NT2/D1 (cell line): ENCODE measurements at regions not wholly inside any gene's neighbourhood (a gene's known extent, or its start where the extent isn't known, plus 50 kb on each side); places are given as distances from the start of the nearest gene placed in this dataset.

ENCODE experiments used
- DNase-seq: peaks from one replicate; pipeline ENCODE4 v3.0.0-alpha.2; 2011; ENCODE audit warnings: low read depth, low spot score
- H3K27me3 ChIP-seq: 2 replicates; pipeline ENCODE4 v1.6.0; 2011; ENCODE audit warnings: mild to moderate bottlenecking; ENCODE audit not compliant: insufficient read length, insufficient read depth
- H3K36me3 ChIP-seq: 2 replicates; pipeline ENCODE4 v1.6.1; 2011; ENCODE audit warnings: mild to moderate bottlenecking, low read length, mixed read lengths; ENCODE audit not compliant: insufficient read depth, insufficient read length
- H3K4me1 ChIP-seq: 2 replicates; pipeline ENCODE4 v1.5.1; 2011; ENCODE audit not compliant: insufficient read depth, insufficient read length
- H3K4me3 ChIP-seq: 2 replicates; pipeline ENCODE4 v1.5.1; 2011; ENCODE audit warnings: low read depth; ENCODE audit not compliant: insufficient read length
- H3K9ac ChIP-seq: 2 replicates; pipeline ENCODE4 v1.6.0; 2011; ENCODE audit warnings: low read depth; ENCODE audit not compliant: insufficient read length
- H3K9me3 ChIP-seq: 2 replicates; pipeline ENCODE4 v1.5.1; 2011; ENCODE audit warnings: mild to moderate bottlenecking, low read length; ENCODE audit not compliant: insufficient read depth
- SUZ12 ChIP-seq: IDR thresholded peaks from 2 replicates; pipeline ENCODE4 v1.6.1; 2011; ENCODE audit not compliant: insufficient read length, insufficient read depth; ENCODE audit errors: extremely low read depth
- YY1 ChIP-seq: IDR thresholded peaks from 2 replicates; pipeline ENCODE4 v1.6.1; 2011; ENCODE audit not compliant: insufficient read length, insufficient read depth
- ZNF274 ChIP-seq: IDR thresholded peaks from 2 replicates; pipeline ENCODE4 v1.6.1; 2011; ENCODE audit warnings: mild to moderate bottlenecking, low read depth, low read length

DNA sequence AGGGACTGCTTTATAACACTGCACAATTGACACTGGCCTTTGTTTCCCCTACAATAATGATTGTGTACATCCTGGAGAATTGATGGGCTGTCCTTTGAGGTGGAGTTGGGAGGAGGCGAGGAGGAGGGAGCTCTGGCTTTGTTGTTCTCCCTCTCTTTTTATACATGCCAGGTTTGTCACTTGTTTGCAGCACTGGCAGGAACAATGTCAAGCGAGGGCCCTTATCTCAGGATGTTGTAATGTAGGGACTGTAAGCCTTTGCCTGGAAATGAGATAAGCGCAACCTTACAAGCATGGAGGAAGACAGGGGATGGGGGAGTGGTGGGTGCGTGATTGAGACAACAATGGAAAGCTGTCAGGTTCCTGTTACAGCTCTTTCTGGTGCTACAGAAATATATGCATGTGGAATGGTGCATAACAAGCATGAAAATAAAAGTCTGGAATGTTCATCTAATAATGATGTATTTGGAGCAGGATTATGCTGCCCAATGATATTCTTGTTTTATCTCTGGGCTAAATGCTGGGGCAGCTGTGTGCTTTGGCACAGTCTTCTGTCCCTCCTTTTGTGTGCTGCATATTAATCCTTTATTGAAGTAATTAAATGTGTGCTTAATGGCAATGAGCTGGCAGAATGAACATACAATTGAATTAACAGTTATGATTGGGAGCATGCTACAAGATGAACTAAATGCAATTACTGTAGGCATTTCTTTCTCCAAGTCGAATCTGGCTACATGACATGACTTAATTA lies 294.4 kb downstream of the GPAT3 start:
- Histone ChIP-seq H3K4me3 (no peak overlapping the region), H3K9ac (no peak overlapping the region), H3K9me3 (no peaks in the 10 kb centered on the region), H3K27me3 (no peaks in the 10 kb centered on the region), H3K4me1 (no peaks in the 10 kb centered on the region), H3K36me3 (no peaks in the 10 kb centered on the region)
- TF ChIP-seq YY1 = no peak
- no peak for TF ChIP-seq SUZ12
- no peak for TF ChIP-seq ZNF274
- no peak for DNase-seq

GRCh38 chr4:83828601-83829000 lies 292.7 kb downstream of the GPAT3 start:
- H3K4me3 ChIP-seq = no peak overlapping the region

GRCh38 chr4:83821493-83821892 lies 285.6 kb downstream of the GPAT3 start:
- TF ChIP-seq YY1 = no peak
- H3K4me3 ChIP-seq = no peak overlapping the region

More at GRCh38 chr4:83828601-83829000, 292.7 kb downstream of the GPAT3 start:
- H3K27me3 ChIP-seq = no peaks in the 10 kb centered on the region
- no peak for TF ChIP-seq ZNF274
- no peak for TF ChIP-seq SUZ12
- no peak for TF ChIP-seq YY1
- H3K36me3 ChIP-seq = no peaks in the 10 kb centered on the region
- no peaks in the 10 kb centered on the region for H3K4me1 ChIP-seq
- H3K9ac ChIP-seq = no peak overlapping the region
- H3K9me3 ChIP-seq = no peaks in the 10 kb centered on the region
- DNase-seq = no peak

DNA sequence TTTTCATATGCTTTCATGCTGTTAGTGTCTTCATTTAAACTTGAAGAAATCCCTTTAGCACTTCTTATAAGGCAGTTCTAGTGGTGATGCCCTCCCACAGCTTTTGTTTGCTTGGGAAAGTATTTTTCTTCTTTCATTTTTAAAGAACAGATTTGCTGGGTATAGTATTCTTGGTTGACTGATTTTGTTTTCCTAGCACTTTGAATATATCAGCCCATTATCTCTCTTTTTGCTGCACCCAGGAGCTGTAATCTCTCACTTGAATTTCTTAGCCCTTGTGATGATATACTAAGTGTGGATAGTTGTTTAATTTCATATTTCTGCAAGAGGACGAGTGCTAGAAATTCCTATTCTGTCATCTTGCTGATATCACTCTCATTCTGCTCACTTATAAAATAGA lies 283.7 kb downstream of the GPAT3 start:
- peaks cover 3% of the 10 kb centered on the region for H3K4me1 ChIP-seq
- no peak overlapping the region for H3K9ac ChIP-seq
- no peaks in the 10 kb centered on the region for H3K27me3 ChIP-seq
- H3K4me3 ChIP-seq = no peak overlapping the region
- TF ChIP-seq ZNF274 = no peak
- no peak for TF ChIP-seq SUZ12
- no peak for TF ChIP-seq YY1
- DNase-seq = no peak
- no peaks in the 10 kb centered on the region for H3K36me3 ChIP-seq
- peaks cover 11% of the 10 kb centered on the region for H3K9me3 ChIP-seq

More at GRCh38 chr4:83821493-83821892, 285.6 kb downstream of the GPAT3 start:
- Histone ChIP-seq H3K36me3 (no peaks in the 10 kb centered on the region), H3K27me3 (no peaks in the 10 kb centered on the region), H3K4me1 (peaks cover 3% of the 10 kb centered on the region), H3K9me3 (peaks cover 11% of the 10 kb centered on the region), H3K9ac (no peak overlapping the region)
- no peak for DNase-seq

- Histone ChIP-seq H3K4me1 (no peaks in the 10 kb centered on the region), H3K9ac (no peak overlapping the region), H3K4me3 (no peak overlapping the region), H3K27me3 (no peaks in the 10 kb centered on the region), H3K9me3 (no peaks in the 10 kb centered on the region), H3K36me3 (no peaks in the 10 kb centered on the region)
- no peak for TF ChIP-seq ZNF274
- no peak for TF ChIP-seq SUZ12
- TF ChIP-seq YY1 = no peak
- no peak for DNase-seq
These were observed 274.5 kb downstream of the GPAT3 start for GRCh38 chr4:83810428-83810827.

GRCh38 chr4:83809581-83809980 lies 273.7 kb downstream of the GPAT3 start:
- H3K36me3 ChIP-seq = no peaks in the 10 kb centered on the region
- H3K4me1 ChIP-seq = no peaks in the 10 kb centered on the region
- H3K4me3 ChIP-seq = no peak overlapping the region
- no peak for DNase-seq
- H3K9me3 ChIP-seq = no peaks in the 10 kb centered on the region
- TF ChIP-seq SUZ12 = no peak
- no peaks in the 10 kb centered on the region for H3K27me3 ChIP-seq
- H3K9ac ChIP-seq = no peak overlapping the region

GRCh38 chr4:83793481-83793880 lies 257.6 kb downstream of the GPAT3 start:
- H3K4me3 ChIP-seq = no peak overlapping the region
- no peak overlapping the region for H3K9ac ChIP-seq
- no peaks in the 10 kb centered on the region for H3K9me3 ChIP-seq
- no peak for TF ChIP-seq YY1
- no peak for TF ChIP-seq SUZ12
- no peak for TF ChIP-seq ZNF274
- H3K36me3 ChIP-seq = no peaks in the 10 kb centered on the region
- no peaks in the 10 kb centered on the region for H3K27me3 ChIP-seq
- DNase-seq = no peak
- H3K4me1 ChIP-seq = no peaks in the 10 kb centered on the region

GRCh38 chr4:83785891-83786290 lies 250.0 kb downstream of the GPAT3 start:
- DNase-seq = no peak
- TF ChIP-seq YY1 (no peak), ZNF274 (no peak), SUZ12 (no peak)
- no peak overlapping the region for H3K4me3 ChIP-seq
- no peaks in the 10 kb centered on the region for H3K27me3 ChIP-seq
- H3K4me1 ChIP-seq = no peaks in the 10 kb centered on the region
- H3K36me3 ChIP-seq = no peaks in the 10 kb centered on the region
- H3K9ac ChIP-seq = no peak overlapping the region
- H3K9me3 ChIP-seq = no peaks in the 10 kb centered on the region
